ENCODE measurements at regions not wholly inside any gene's neighbourhood (a gene's known extent, or its start where the extent isn't known, plus 50 kb on each side); places are given as distances from the start of the nearest gene placed in this dataset.
"Not testable (repeated sequence)": the region's sequence is repeated elsewhere in the genome, so short reads cannot be mapped to it uniquely, and the experiment has no call there.

GRCh38 chr6:145093226-145093625 lies 642.1 kb downstream of the EPM2A start:
- Mint-ChIP-seq H3K27me3 (ENCODE audit: unreplicated experiment) (no peaks in the 10 kb centered on the region), H3K27ac (ENCODE audit: unreplicated experiment) (no peak overlapping the region), H3K4me1 (ENCODE audit: unreplicated experiment) (no peaks in the 10 kb centered on the region), H3K4me3 (ENCODE audit: unreplicated experiment) (no peak overlapping the region), H3K36me3 (ENCODE audit: unreplicated experiment) (peaks cover 5% of the 10 kb centered on the region), H3K9me3 (ENCODE audit: unreplicated experiment) (peaks cover 9% of the 10 kb centered on the region)
- no peak for TF ChIP-seq CTCF (IDR thresholded peaks at IDR 0.05)
- no peak for DNase-seq (ENCODE audit: extremely low spot score, unreplicated experiment)

GRCh38 chr6:145096846-145097245 lies 638.5 kb downstream of the EPM2A start:
- H3K4me3 Mint-ChIP-seq (ENCODE audit: unreplicated experiment), result no peak overlapping the region
- no peak overlapping the region for H3K27ac Mint-ChIP-seq (ENCODE audit: unreplicated experiment)
- H3K27me3 Mint-ChIP-seq (ENCODE audit: unreplicated experiment), result no peaks in the 10 kb centered on the region
- DNase-seq (ENCODE audit: extremely low spot score, unreplicated experiment), result no peak
- H3K4me1 Mint-ChIP-seq (ENCODE audit: unreplicated experiment), result no peaks in the 10 kb centered on the region
- H3K9me3 Mint-ChIP-seq (ENCODE audit: unreplicated experiment), result peaks cover 15% of the 10 kb centered on the region
- TF ChIP-seq CTCF (IDR thresholded peaks at IDR 0.05), result no peak
- peaks cover 5% of the 10 kb centered on the region for H3K36me3 Mint-ChIP-seq (ENCODE audit: unreplicated experiment)

- not testable (repeated sequence) for H3K27ac Mint-ChIP-seq (ENCODE audit: unreplicated experiment); H3K4me3 Mint-ChIP-seq (ENCODE audit: unreplicated experiment); H3K36me3 Mint-ChIP-seq (ENCODE audit: unreplicated experiment); H3K4me1 Mint-ChIP-seq (ENCODE audit: unreplicated experiment); H3K27me3 Mint-ChIP-seq (ENCODE audit: unreplicated experiment); DNase-seq (ENCODE audit: extremely low spot score, unreplicated experiment)
- H3K9me3 Mint-ChIP-seq (ENCODE audit: unreplicated experiment), result peaks cover 15% of the 10 kb centered on the region
Measured at GRCh38 chr6:145098127-145098526, 637.2 kb downstream of the EPM2A start.

- Mint-ChIP-seq H3K27me3 (ENCODE audit: unreplicated experiment) (no peaks in the 10 kb centered on the region), H3K36me3 (ENCODE audit: unreplicated experiment) (peaks cover 5% of the 10 kb centered on the region), H3K27ac (ENCODE audit: unreplicated experiment) (no peak overlapping the region), H3K9me3 (ENCODE audit: unreplicated experiment) (peaks cover 15% of the 10 kb centered on the region), H3K4me1 (ENCODE audit: unreplicated experiment) (no peaks in the 10 kb centered on the region), H3K4me3 (ENCODE audit: unreplicated experiment) (no peak overlapping the region)
- no peak for DNase-seq (ENCODE audit: extremely low spot score, unreplicated experiment)
- TF ChIP-seq CTCF (IDR thresholded peaks at IDR 0.05), result no peak
Measured at GRCh38 chr6:145099713-145100112, 635.6 kb downstream of the EPM2A start.

GRCh38 chr6:145110109-145110508 lies 625.2 kb downstream of the EPM2A start:
- no peak for DNase-seq (ENCODE audit: extremely low spot score, unreplicated experiment)
- no peak for TF ChIP-seq CTCF (IDR thresholded peaks at IDR 0.05)
- no peaks in the 10 kb centered on the region for H3K27me3 Mint-ChIP-seq (ENCODE audit: unreplicated experiment)
- peaks cover 3% of the 10 kb centered on the region for H3K4me1 Mint-ChIP-seq (ENCODE audit: unreplicated experiment)
- no peaks in the 10 kb centered on the region for H3K36me3 Mint-ChIP-seq (ENCODE audit: unreplicated experiment)
- no peaks in the 10 kb centered on the region for H3K9me3 Mint-ChIP-seq (ENCODE audit: unreplicated experiment)
- H3K27ac Mint-ChIP-seq (ENCODE audit: unreplicated experiment), result no peak overlapping the region
- H3K4me3 Mint-ChIP-seq (ENCODE audit: unreplicated experiment), result no peak overlapping the region

GRCh38 chr6:145111407-145111806 lies 623.9 kb downstream of the EPM2A start:
- H3K36me3 Mint-ChIP-seq (ENCODE audit: unreplicated experiment); H3K4me3 Mint-ChIP-seq (ENCODE audit: unreplicated experiment); H3K27me3 Mint-ChIP-seq (ENCODE audit: unreplicated experiment); DNase-seq (ENCODE audit: extremely low spot score, unreplicated experiment); H3K9me3 Mint-ChIP-seq (ENCODE audit: unreplicated experiment); H3K27ac Mint-ChIP-seq (ENCODE audit: unreplicated experiment); H3K4me1 Mint-ChIP-seq (ENCODE audit: unreplicated experiment): not testable (repeated sequence)

Data from osteocyte (in vitro differentiated cells).